Tibial artery (tissue), 4 donors: ENCODE measurements at regions not wholly inside any gene's neighbourhood (a gene's known extent, or its start where the extent isn't known, plus 50 kb on each side); places are given as distances from the start of the nearest gene placed in this dataset.
"Not testable (repeated sequence)": the region's sequence is repeated elsewhere in the genome, so short reads cannot be mapped to it uniquely, and the experiment has no call there.

Experiments
- DNase-seq, 2 donors: peaks; one replicate each; pipeline ENCODE4 v3.0.0-alpha.2; 2019
- H3K27ac ChIP-seq, 2 donors: fragments of 200-600 bp; sonication (generic) in 1 of 2; 1 replicate in 1 of 2; 2 replicates in 1 of 2; pipeline ENCODE4 v1.5.1; 2018 to 2019; ENCODE audit warnings: mild to moderate bottlenecking in 1 of 2
- H3K27me3 ChIP-seq, 2 donors: fragments of 200-600 bp; sonication (generic) in 1 of 2; one replicate each; pipeline versions ENCODE4 v1.5.1 to v1.6.0; 2016 to 2019
- H3K36me3 ChIP-seq, 3 donors: fragments of 200-600 bp; sonication (generic) in 2 of 3; one replicate each; pipeline ENCODE4 v1.5.1; 2016 to 2019; ENCODE audit warnings: mild to moderate bottlenecking in 2 of 3
- H3K4me1 ChIP-seq, 4 donors: fragments of 200-600 bp; sonication (generic) in 2 of 4; 1 replicate in 3 of 4; 2 replicates in 1 of 4; pipeline ENCODE4 v1.5.1; 2016 to 2019
- H3K4me3 ChIP-seq, 2 donors: fragments of 200-600 bp; sonication (generic) in 1 of 2; 1 replicate in 1 of 2; 2 replicates in 1 of 2; pipeline ENCODE4 v1.5.1; 2018 to 2019; ENCODE audit warnings: mild to moderate bottlenecking in 2 of 2
- H3K9me3 ChIP-seq, 3 donors: fragments of 200-600 bp; sonication (generic) in 1 of 3; one replicate each; pipeline ENCODE4 v1.5.1; 2016 to 2019
- intact Hi-C: fragments of 100-400 bp; cut with DNase I; formaldehyde crosslinking; loops from one replicate; pipeline ENCODE4 v1.15.0; 2023; ENCODE audit warnings: low total_unique reads
- TF ChIP-seq, protein P1 (sequence below), 2 experiments: fragments of 200-600 bp in 1 of 2; fragments of 450-650 bp in 1 of 2; IDR thresholded peaks; one replicate each; pipeline ENCODE4 v1.5.1; 2017 to 2019; ENCODE audit warnings: antibody characterized with exemption in 2 of 2, mild to moderate bottlenecking in 1 of 2, moderate library complexity in 1 of 2

- H3K36me3 ChIP-seq, result no peaks in the 10 kb centered on the region
- intact Hi-C loops, result no loop called here
- H3K4me1 ChIP-seq, result no peaks in the 10 kb centered on the region
- H3K4me3 ChIP-seq, result no peak overlapping the region
- no peak for DNase-seq
- H3K27ac ChIP-seq, result no peak overlapping the region
- TF ChIP-seq, protein P1, sequence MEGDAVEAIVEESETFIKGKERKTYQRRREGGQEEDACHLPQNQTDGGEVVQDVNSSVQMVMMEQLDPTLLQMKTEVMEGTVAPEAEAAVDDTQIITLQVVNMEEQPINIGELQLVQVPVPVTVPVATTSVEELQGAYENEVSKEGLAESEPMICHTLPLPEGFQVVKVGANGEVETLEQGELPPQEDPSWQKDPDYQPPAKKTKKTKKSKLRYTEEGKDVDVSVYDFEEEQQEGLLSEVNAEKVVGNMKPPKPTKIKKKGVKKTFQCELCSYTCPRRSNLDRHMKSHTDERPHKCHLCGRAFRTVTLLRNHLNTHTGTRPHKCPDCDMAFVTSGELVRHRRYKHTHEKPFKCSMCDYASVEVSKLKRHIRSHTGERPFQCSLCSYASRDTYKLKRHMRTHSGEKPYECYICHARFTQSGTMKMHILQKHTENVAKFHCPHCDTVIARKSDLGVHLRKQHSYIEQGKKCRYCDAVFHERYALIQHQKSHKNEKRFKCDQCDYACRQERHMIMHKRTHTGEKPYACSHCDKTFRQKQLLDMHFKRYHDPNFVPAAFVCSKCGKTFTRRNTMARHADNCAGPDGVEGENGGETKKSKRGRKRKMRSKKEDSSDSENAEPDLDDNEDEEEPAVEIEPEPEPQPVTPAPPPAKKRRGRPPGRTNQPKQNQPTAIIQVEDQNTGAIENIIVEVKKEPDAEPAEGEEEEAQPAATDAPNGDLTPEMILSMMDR (IDR thresholded peaks at IDR 0.05), result no peak
- peaks cover 0 to 3% of the 10 kb centered on the region in 2 donors for H3K27me3 ChIP-seq
- H3K9me3 ChIP-seq, result no peaks in the 10 kb centered on the region
Measured at GRCh38 chr6:10081957-10082356, 332.9 kb downstream of the TFAP2A start.

GRCh38 chr6:10081075-10081474 is 333.8 kb downstream of the TFAP2A start:
- H3K36me3 ChIP-seq, result no peaks in the 10 kb centered on the region
- TF ChIP-seq, protein P1 (IDR thresholded peaks at IDR 0.05), result no peak
- no peaks in the 10 kb centered on the region for H3K9me3 ChIP-seq
- no peak for DNase-seq
- H3K27me3 ChIP-seq, result peaks cover 0 to 3% of the 10 kb centered on the region in 2 donors
- H3K27ac ChIP-seq, result no peak overlapping the region
- intact Hi-C loops, result no loop called here
- no peak overlapping the region for H3K4me3 ChIP-seq
- H3K4me1 ChIP-seq, result no peaks in the 10 kb centered on the region

DNA sequence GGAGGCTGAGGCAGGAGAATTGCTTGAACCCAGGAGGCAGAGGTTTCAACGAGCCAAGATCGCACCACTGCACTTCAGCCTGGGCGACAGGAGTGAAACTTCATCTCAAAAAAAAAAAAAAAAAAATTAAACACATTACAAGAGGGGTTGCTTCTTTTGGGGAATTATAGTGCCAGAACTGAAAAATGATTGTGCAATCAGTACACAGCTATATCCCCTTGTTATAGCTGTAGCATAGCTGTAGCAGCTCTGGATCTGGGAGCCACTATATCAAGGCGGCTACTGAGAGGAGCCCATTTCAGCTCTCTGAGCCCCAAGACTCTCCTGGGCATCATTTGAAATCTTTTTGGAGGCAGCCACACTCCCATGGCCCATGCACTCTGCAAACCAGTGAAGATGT is 334.3 kb downstream of the TFAP2A start:
- H3K27ac ChIP-seq, result no peak overlapping the region
- intact Hi-C loops, result no loop called here
- H3K9me3 ChIP-seq, result no peaks in the 10 kb centered on the region
- DNase-seq, result no peak
- TF ChIP-seq, protein P1 (IDR thresholded peaks at IDR 0.05), result no peak
- no peaks in the 10 kb centered on the region for H3K4me1 ChIP-seq
- H3K4me3 ChIP-seq, result no peak overlapping the region
- H3K27me3 ChIP-seq, result peaks cover 0 to 3% of the 10 kb centered on the region in 2 donors
- H3K36me3 ChIP-seq, result no peaks in the 10 kb centered on the region

DNA sequence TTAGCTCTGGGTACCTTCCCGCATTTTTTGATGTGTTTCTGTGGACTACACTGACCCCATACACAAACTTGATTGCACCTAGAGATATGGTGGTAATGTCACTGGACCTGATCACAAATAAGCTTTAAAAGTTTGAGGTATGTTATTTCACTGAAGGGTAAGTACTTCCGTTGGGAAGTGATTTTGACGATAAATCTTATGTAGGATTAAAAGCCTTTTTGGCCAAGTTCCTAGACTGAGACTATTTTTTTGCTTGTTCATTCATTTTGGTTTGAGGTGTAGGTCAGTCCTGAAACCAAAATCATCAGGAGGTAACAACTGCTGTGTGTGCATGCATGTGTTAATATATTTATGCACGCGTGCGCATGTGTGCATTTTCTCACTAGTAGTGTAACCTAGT is 336.3 kb downstream of the TFAP2A start:
- no peaks in the 10 kb centered on the region for H3K4me1 ChIP-seq
- no peaks in the 10 kb centered on the region for H3K36me3 ChIP-seq
- TF ChIP-seq, protein P1 (IDR thresholded peaks at IDR 0.05), result no peak
- no peak for DNase-seq
- peaks cover 0 to 3% of the 10 kb centered on the region in 2 donors for H3K27me3 ChIP-seq
- intact Hi-C loops, result no loop called here
- H3K27ac ChIP-seq, result no peak overlapping the region
- no peak overlapping the region for H3K4me3 ChIP-seq
- H3K9me3 ChIP-seq, result no peaks in the 10 kb centered on the region

DNA sequence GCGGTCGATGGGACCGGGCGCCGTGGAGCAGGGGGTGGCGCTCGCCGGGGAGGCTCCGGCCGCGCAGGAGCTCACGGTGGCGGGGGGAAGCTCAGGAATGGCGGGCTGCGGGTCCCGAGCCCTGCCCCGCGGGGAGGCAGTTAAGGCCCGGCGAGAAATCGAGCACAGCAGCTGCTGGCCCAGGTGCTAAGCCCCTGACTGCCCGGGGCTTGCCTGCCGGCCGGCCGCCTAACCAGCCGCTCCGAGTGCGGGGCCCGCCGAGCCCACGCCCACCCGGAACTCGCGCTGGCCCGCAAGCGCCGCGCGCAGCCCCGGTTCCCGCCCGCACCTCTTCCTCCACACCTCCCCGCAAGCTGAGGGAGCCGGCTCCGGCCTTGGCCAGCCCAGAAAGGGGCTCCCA is 340.1 kb downstream of the TFAP2A start:
- H3K9me3 ChIP-seq, H3K27me3 ChIP-seq, H3K4me3 ChIP-seq, H3K27ac ChIP-seq, DNase-seq, intact Hi-C loops, H3K36me3 ChIP-seq, H3K4me1 ChIP-seq: not testable (repeated sequence)

- TF ChIP-seq, protein P1 (IDR thresholded peaks at IDR 0.05), result no peak
- no peak for DNase-seq
- no peak overlapping the region for H3K27ac ChIP-seq
- no peaks in the 10 kb centered on the region for H3K9me3 ChIP-seq
- H3K4me1 ChIP-seq, result no peaks in the 10 kb centered on the region
- H3K27me3 ChIP-seq, result no peaks in the 10 kb centered on the region
- H3K4me3 ChIP-seq, result no peak overlapping the region
- H3K36me3 ChIP-seq, result no peaks in the 10 kb centered on the region
- intact Hi-C loops, result no loop called here
Measured at GRCh38 chr6:10073341-10073740, 341.5 kb downstream of the TFAP2A start.
